AG04449 (cell line): ENCODE measurements at regions not wholly inside any gene's neighbourhood (a gene's known extent, or its start where the extent isn't known, plus 50 kb on each side); places are given as distances from the start of the nearest gene placed in this dataset.
"Not testable (repeated sequence)": the region's sequence is repeated elsewhere in the genome, so short reads cannot be mapped to it uniquely, and the experiment has no call there.

Source experiments
- CTCF ChIA-PET: fragments of 350-600 bp; formaldehyde crosslinking; extraction: SDS; loops from one replicate; lab custom pipeline; 2021; ENCODE audit warnings: antibody characterized with exemption; lab: Yijun Ruan, JAX
- POLR2A ChIA-PET: fragments of 400-600, 350-600 bp; formaldehyde crosslinking; extraction: SDS; loops from one replicate; lab custom pipeline; 2020; ENCODE audit warnings: antibody characterized with exemption, inconsistent platforms; lab: Yijun Ruan, JAX
- DNase-seq: peaks from one replicate; pipeline ENCODE4 v3.0.0-alpha.2; 2010; ENCODE audit warnings: low read depth, low spot score
- H3K4me3 ChIP-seq: 2 replicates; pipeline ENCODE4 v1.5.1; 2011; ENCODE audit warnings: low read depth, mild to moderate bottlenecking, control low read depth, low read length
- CTCF ChIP-seq: IDR thresholded peaks from one replicate; pipeline ENCODE4 v1.5.1; 2011; ENCODE audit warnings: mild to moderate bottlenecking, moderate library complexity, low read length, control low read depth, inconsistent platforms; ENCODE audit not compliant: insufficient read depth; ENCODE audit errors: missing control alignments

GRCh38 chr11:115643549-115644270 is 139.5 kb upstream of the CADM1 start:
- CTCF ChIA-PET = interaction anchor here (0.7 kb wide), 1 partner anchor 8 kb away, joined by 3 read pairs; no protein-coding TSS in a partner anchor
- H3K4me3 ChIP-seq = no peak overlapping the region
- POLR2A ChIA-PET = no interaction called here
- TF ChIP-seq CTCF = no peak
- no peak for DNase-seq

GRCh38 chr11:115642660-115643059 is 138.4 kb upstream of the CADM1 start:
- no peak for DNase-seq
- TF ChIP-seq CTCF = no peak
- no peak overlapping the region for H3K4me3 ChIP-seq
- CTCF ChIA-PET = interaction anchor here (0.7 kb wide), 1 partner anchor 9 kb away, joined by 3 read pairs; no protein-coding TSS in a partner anchor
- POLR2A ChIA-PET = no interaction called here

GRCh38 chr11:115637599-115638241 is 133.5 kb upstream of the CADM1 start:
- no peak overlapping the region for H3K4me3 ChIP-seq
- ChIA-PET CTCF (interaction anchor here (1.8 kb wide), 1 partner anchor 16 kb away, joined by 4 read pairs; no protein-coding TSS in a partner anchor), POLR2A (no interaction called here)
- no peak for TF ChIP-seq CTCF
- DNase-seq = no peak

GRCh38 chr11:115636753-115637527 is 132.7 kb upstream of the CADM1 start:
- ChIA-PET POLR2A (no interaction called here), CTCF (no interaction called here)
- TF ChIP-seq CTCF = no peak
- DNase-seq = no peak
- H3K4me3 ChIP-seq = no peak overlapping the region

- H3K4me3 ChIP-seq, DNase-seq, POLR2A ChIA-PET, CTCF ChIA-PET: not testable (repeated sequence)
These were observed 129.8 kb upstream of the CADM1 start for GRCh38 chr11:115633977-115634376.

- no peak for DNase-seq
- TF ChIP-seq CTCF = no peak
- ChIA-PET CTCF (no interaction called here), POLR2A (no interaction called here)
- no peak overlapping the region for H3K4me3 ChIP-seq
These were observed 127.8 kb upstream of the CADM1 start for GRCh38 chr11:115632061-115632460.
